Mesenchymal stem cell (in vitro differentiated cells and primary cell): ENCODE measurements at regions not wholly inside any gene's neighbourhood (a gene's known extent, or its start where the extent isn't known, plus 50 kb on each side); places are given as distances from the start of the nearest gene placed in this dataset.

ENCODE experiments used
- DNase-seq: peaks from one replicate; pipeline ENCODE4 v3.0.0-alpha.2; 2013
- H2AFZ ChIP-seq: one replicate; pipeline ENCODE4 v1.6.1; 2013; ENCODE audit warnings: low read depth, mild to moderate bottlenecking, control low read depth, inconsistent platforms, low read length, moderate library complexity
- H2AK5ac ChIP-seq: 2 replicates; pipeline ENCODE4 v1.6.1; 2013; ENCODE audit warnings: low read length, moderate library complexity, mild to moderate bottlenecking, inconsistent platforms; ENCODE audit not compliant: severe bottlenecking
- H2BK120ac ChIP-seq: one replicate; pipeline ENCODE4 v1.6.1; 2013; ENCODE audit warnings: low read depth, mild to moderate bottlenecking, inconsistent platforms, low read length, moderate library complexity
- H2BK12ac ChIP-seq, 2 experiments: one replicate each; pipeline ENCODE4 v1.6.1; 2013; ENCODE audit warnings: inconsistent platforms in 2 of 2, low read length in 2 of 2, mild to moderate bottlenecking in 2 of 2, moderate library complexity in 2 of 2, control low read depth in 1 of 2
- H2BK15ac ChIP-seq: one replicate; pipeline ENCODE4 v1.6.1; 2013; ENCODE audit warnings: mild to moderate bottlenecking, low read depth, inconsistent platforms; ENCODE audit not compliant: poor library complexity, severe bottlenecking
- H2BK5ac ChIP-seq: 2 replicates; pipeline ENCODE4 v1.6.1; 2013; ENCODE audit warnings: low read depth, mild to moderate bottlenecking, low read length, control low read depth, inconsistent platforms; ENCODE audit not compliant: poor library complexity, severe bottlenecking
- H3K14ac ChIP-seq, 2 experiments: one replicate each; pipeline ENCODE4 v1.6.1; 2013; ENCODE audit warnings: inconsistent platforms in 2 of 2, low read length in 2 of 2, control low read depth in 1 of 2, mild to moderate bottlenecking in 1 of 2, moderate library complexity in 1 of 2
- H3K18ac ChIP-seq, 2 experiments: one replicate each; pipeline ENCODE4 v1.6.1; 2013; ENCODE audit warnings: inconsistent platforms in 2 of 2, low read length in 2 of 2, control low read depth in 1 of 2, low read depth in 1 of 2, mild to moderate bottlenecking in 1 of 2
- H3K23ac ChIP-seq, 2 experiments: one replicate each; pipeline ENCODE4 v1.6.1; 2013; ENCODE audit warnings: inconsistent platforms in 2 of 2, low read length in 2 of 2, mild to moderate bottlenecking in 2 of 2, moderate library complexity in 2 of 2, control low read depth in 1 of 2
- H3K27ac ChIP-seq: 2 replicates; pipeline ENCODE4 v1.5.1; 2013; ENCODE audit warnings: mild to moderate bottlenecking, moderate library complexity, low read length, control low read depth, inconsistent platforms; ENCODE audit not compliant: poor library complexity, severe bottlenecking
- H3K27me3 ChIP-seq, 2 experiments: 2 replicates each; pipeline versions ENCODE4 v1.6.1 to v1.7.0; 2013; ENCODE audit warnings: low read length in 2 of 2, mild to moderate bottlenecking in 2 of 2, moderate library complexity in 2 of 2, control low read depth in 1 of 2, inconsistent platforms in 1 of 2; ENCODE audit not compliant: control insufficient read depth in 1 of 2, insufficient read depth in 1 of 2
- H3K36me3 ChIP-seq, 2 experiments: 2 replicates each; pipeline versions ENCODE4 v1.6.1 to v1.7.0; 2013; ENCODE audit warnings: low read length in 2 of 2, control low read depth in 1 of 2, inconsistent platforms in 1 of 2, low read depth in 1 of 2, mild to moderate bottlenecking in 1 of 2; ENCODE audit not compliant: insufficient read depth in 2 of 2, control insufficient read depth in 1 of 2
- H3K4ac ChIP-seq, 2 experiments: one replicate each; pipeline ENCODE4 v1.6.1; 2013; ENCODE audit warnings: inconsistent platforms in 2 of 2, low read length in 2 of 2, mild to moderate bottlenecking in 2 of 2, moderate library complexity in 2 of 2, control low read depth in 1 of 2, low read depth in 1 of 2
- H3K4me1 ChIP-seq: 2 replicates; pipeline ENCODE4 v1.6.1; 2013; ENCODE audit warnings: low read depth, low read length, control low read depth; ENCODE audit not compliant: control insufficient read depth, insufficient read depth
- H3K4me2 ChIP-seq: 2 replicates; pipeline ENCODE4 v1.6.1; 2013; ENCODE audit warnings: low read length, mild to moderate bottlenecking, inconsistent platforms; ENCODE audit not compliant: poor library complexity, severe bottlenecking
- H3K4me3 ChIP-seq, 2 experiments: 2 replicates each; pipeline versions ENCODE4 v1.5.1 to v1.7.0; 2013; ENCODE audit warnings: low read length in 2 of 2, mild to moderate bottlenecking in 2 of 2, control low read depth in 1 of 2, low read depth in 1 of 2; ENCODE audit not compliant: insufficient read depth in 1 of 2
- H3K79me1 ChIP-seq: replicated peaks from 2 replicates; pipeline ENCODE4 v1.6.1; 2013; ENCODE audit warnings: mild to moderate bottlenecking, control low read depth, low read length, inconsistent platforms; ENCODE audit not compliant: poor library complexity, severe bottlenecking
- H3K9ac ChIP-seq: 2 replicates; pipeline ENCODE4 v1.7.0; 2013; ENCODE audit warnings: mild to moderate bottlenecking, low read length, moderate library complexity
- H3K9me3 ChIP-seq: 2 replicates; pipeline ENCODE4 v1.7.0; 2013; ENCODE audit warnings: mild to moderate bottlenecking, low read length; ENCODE audit not compliant: control insufficient read depth
- H4K8ac ChIP-seq: one replicate; pipeline ENCODE4 v1.6.1; 2013; ENCODE audit warnings: inconsistent platforms, mild to moderate bottlenecking, low read length, moderate library complexity
- H4K91ac ChIP-seq: one replicate; pipeline ENCODE4 v1.6.1; 2013; ENCODE audit warnings: mild to moderate bottlenecking, low read length, inconsistent platforms
- WGBS: methylation state at CpG from one replicate; pipeline ENCODE4 v1.1.7; 2013; ENCODE audit warnings: mixed read lengths; 5-methylcytosine and 5-hydroxymethylcytosine counted together

DNA sequence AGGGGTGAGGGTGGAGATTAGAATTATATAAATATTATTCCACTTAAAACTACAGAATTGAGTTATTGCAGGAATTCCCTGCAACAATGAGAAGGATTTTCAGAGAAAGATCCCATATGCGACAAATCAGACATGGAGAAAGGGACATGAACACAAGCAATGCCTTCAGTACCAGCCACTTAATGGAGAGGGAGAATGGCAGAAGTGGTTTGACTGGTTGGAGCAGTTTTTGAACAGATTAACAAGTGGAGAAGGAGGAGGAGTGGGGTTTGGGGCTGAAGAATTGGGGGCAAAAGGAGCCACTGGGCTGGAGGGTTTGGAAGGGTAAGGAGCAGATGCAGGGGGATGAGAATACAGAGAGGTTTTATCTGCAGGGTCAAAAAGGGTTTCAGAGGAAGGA, 620.9 kb upstream of the PTPRD start:
- H3K27me3 ChIP-seq = no peaks in the 10 kb centered on the region
- no peak overlapping the region for H2BK5ac ChIP-seq
- no peak overlapping the region for H3K23ac ChIP-seq
- no peak overlapping the region for H2BK12ac ChIP-seq
- H3K36me3 ChIP-seq = no peaks in the 10 kb centered on the region
- no peak overlapping the region for H3K4me3 ChIP-seq
- no peak overlapping the region for H2BK15ac ChIP-seq
- H2AFZ ChIP-seq = no peak overlapping the region
- H3K9ac ChIP-seq = no peak overlapping the region
- WGBS = 98% methylated on average over 1 of the region's 1 CpG
- H3K9me3 ChIP-seq = peaks cover 13% of the 10 kb centered on the region
- H3K4me1 ChIP-seq = no peaks in the 10 kb centered on the region
- no peak overlapping the region for H3K4me2 ChIP-seq
- H3K27ac ChIP-seq = no peak overlapping the region
- H3K4ac ChIP-seq = no peak overlapping the region
- H3K14ac ChIP-seq = no peak overlapping the region
- no peak overlapping the region for H4K8ac ChIP-seq
- no peak overlapping the region for H3K18ac ChIP-seq
- no peak overlapping the region for H2BK120ac ChIP-seq
- peak overlapping the region; percentile 12 for H4K91ac ChIP-seq
- H2AK5ac ChIP-seq = no peak overlapping the region
- no peak for DNase-seq
- H3K79me1 ChIP-seq = no peaks in the 10 kb centered on the region

DNA sequence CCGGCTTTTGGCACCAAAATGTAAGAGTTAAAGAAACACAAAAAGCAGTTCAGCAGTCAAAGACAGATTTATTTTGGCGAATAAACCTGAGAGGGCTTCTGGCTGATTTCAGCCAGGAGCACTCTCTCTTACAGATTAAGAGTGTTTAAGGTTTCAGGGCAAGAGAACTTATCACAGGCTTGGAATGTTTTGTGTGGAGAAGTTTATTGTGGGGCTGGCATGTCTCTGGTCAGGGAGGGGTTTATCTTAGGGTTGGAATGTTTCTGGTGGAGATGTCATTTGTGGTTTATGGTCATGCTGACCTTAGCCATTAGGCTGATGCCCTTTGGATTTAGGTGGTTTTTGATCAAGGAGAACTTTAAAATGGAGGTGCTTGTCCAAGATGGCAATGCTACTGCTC, 622.3 kb upstream of the PTPRD start:
- H3K18ac ChIP-seq = no peak overlapping the region
- no peak overlapping the region for H3K4me3 ChIP-seq
- H2BK15ac ChIP-seq = no peak overlapping the region
- no peak overlapping the region for H3K9ac ChIP-seq
- no peak overlapping the region for H4K8ac ChIP-seq
- no peak overlapping the region for H2BK5ac ChIP-seq
- no peak overlapping the region for H2AFZ ChIP-seq
- no peak overlapping the region for H2BK12ac ChIP-seq
- H3K23ac ChIP-seq = no peak overlapping the region
- H3K4me2 ChIP-seq = no peak overlapping the region
- H3K4ac ChIP-seq = no peak overlapping the region
- no peaks in the 10 kb centered on the region for H3K4me1 ChIP-seq
- no peaks in the 10 kb centered on the region for H3K79me1 ChIP-seq
- H3K27ac ChIP-seq = no peak overlapping the region
- H2BK120ac ChIP-seq = no peak overlapping the region
- H4K91ac ChIP-seq = no peak overlapping the region
- H3K36me3 ChIP-seq = no peaks in the 10 kb centered on the region
- DNase-seq = peak; percentile 12
- no peaks in the 10 kb centered on the region for H3K27me3 ChIP-seq
- no peak overlapping the region for H3K14ac ChIP-seq
- H2AK5ac ChIP-seq = no peak overlapping the region
- 53% methylated on average over 2 of the region's 2 CpGs for WGBS
- peaks cover 16% of the 10 kb centered on the region for H3K9me3 ChIP-seq

DNA sequence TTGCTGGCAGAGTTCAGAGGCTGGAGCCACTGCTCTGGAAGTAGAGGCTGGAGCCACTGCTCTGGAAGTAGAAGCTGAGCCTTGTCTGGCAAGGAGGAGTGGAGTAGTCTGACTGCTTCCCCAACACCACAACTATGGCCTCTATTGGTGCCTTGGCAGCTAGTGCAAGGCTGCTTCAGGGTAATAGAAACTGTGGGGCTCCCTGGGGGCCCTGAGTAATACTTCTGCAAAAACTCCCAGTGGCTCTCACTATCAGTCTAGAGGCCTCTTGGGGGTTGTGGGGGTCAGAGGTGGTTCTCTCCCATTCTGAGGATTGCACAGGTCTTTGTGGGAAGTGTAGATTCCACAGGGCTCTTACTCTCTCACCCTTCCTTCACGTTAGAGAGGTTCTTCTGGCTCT, 629.0 kb upstream of the PTPRD start:
- Histone ChIP-seq H2AFZ (no peak overlapping the region), H2BK120ac (no peak overlapping the region), H3K14ac (no peak overlapping the region), H3K4me3 (no peak overlapping the region), H3K27ac (no peak overlapping the region), H2BK15ac (no peak overlapping the region), H3K9me3 (peaks cover 42% of the 10 kb centered on the region), H3K4me2 (no peak overlapping the region), H3K23ac (no peak overlapping the region), H3K9ac (no peak overlapping the region), H4K8ac (no peak overlapping the region), H2BK5ac (no peak overlapping the region), H3K4ac (no peak overlapping the region), H4K91ac (no peak overlapping the region), H3K36me3 (no peaks in the 10 kb centered on the region), H3K4me1 (no peaks in the 10 kb centered on the region), H3K27me3 (no peaks in the 10 kb centered on the region), H3K79me1 (no peaks in the 10 kb centered on the region), H3K18ac (no peak overlapping the region), H2AK5ac (no peak overlapping the region), H2BK12ac (no peak overlapping the region)
- 80% methylated on average over 1 of the region's 1 CpG for WGBS
- no peak for DNase-seq

DNA sequence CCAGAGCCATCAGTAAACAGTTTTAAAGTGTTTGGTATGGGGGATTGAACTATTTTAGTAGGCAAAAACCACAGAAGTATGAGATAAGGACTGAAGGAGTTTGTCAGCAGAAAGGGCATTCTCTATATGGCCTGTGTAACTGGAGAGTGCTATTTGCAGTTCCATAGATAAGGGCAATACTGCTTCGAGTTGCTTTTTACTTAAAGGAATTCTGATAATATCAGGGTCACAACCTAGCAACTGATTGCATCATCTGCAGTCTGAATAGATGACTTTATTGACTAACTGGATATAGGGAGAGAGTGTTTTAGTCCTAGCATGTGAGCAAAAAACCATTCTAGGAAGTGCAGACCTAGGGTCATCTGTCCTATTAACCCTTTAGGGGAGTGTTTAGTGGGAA, 645.2 kb upstream of the PTPRD start:
- Histone ChIP-seq H2BK12ac (no peak overlapping the region), H4K91ac (no peak overlapping the region), H3K79me1 (no peaks in the 10 kb centered on the region), H3K4me2 (no peak overlapping the region), H3K14ac (no peak overlapping the region), H2AK5ac (no peak overlapping the region), H3K4me1 (no peaks in the 10 kb centered on the region), H3K4me3 (no peak overlapping the region), H4K8ac (no peak overlapping the region), H3K27me3 (no peaks in the 10 kb centered on the region), H3K36me3 (no peaks in the 10 kb centered on the region), H2AFZ (no peak overlapping the region), H3K9me3 (peaks cover 24% of the 10 kb centered on the region), H3K27ac (no peak overlapping the region), H2BK5ac (no peak overlapping the region), H2BK15ac (no peak overlapping the region), H3K23ac (no peak overlapping the region), H2BK120ac (no peak overlapping the region), H3K4ac (no peak overlapping the region), H3K9ac (no peak overlapping the region), H3K18ac (no peak overlapping the region)
- DNase-seq = peak; percentile 29
- 0% methylated on average over 1 of the region's 1 CpG for WGBS
